ENCODE measurements at regions not wholly inside any gene's neighbourhood (a gene's known extent, or its start where the extent isn't known, plus 50 kb on each side); places are given as distances from the start of the nearest gene placed in this dataset.

DNA sequence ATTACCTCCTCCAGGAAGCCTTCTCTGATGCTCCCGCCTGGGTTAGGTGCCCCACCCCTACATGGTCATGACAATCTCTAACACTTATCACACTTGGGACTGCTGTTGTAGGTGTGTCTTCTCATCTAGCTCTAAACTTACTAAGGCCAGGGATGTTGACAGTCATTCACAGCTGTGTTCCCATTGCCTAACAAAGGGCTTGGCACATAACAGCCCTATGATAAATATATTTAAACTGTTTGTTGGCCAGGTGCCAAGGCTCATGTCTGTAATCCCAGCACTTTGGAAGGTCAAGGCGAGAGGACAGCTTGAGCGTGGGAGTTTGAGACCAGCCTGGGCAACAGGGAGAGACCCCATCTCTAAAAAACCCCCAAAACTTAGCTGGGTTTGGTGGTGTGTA, 98.8 kb upstream of the RGS6 start:
- no peak for DNase-seq

DNA sequence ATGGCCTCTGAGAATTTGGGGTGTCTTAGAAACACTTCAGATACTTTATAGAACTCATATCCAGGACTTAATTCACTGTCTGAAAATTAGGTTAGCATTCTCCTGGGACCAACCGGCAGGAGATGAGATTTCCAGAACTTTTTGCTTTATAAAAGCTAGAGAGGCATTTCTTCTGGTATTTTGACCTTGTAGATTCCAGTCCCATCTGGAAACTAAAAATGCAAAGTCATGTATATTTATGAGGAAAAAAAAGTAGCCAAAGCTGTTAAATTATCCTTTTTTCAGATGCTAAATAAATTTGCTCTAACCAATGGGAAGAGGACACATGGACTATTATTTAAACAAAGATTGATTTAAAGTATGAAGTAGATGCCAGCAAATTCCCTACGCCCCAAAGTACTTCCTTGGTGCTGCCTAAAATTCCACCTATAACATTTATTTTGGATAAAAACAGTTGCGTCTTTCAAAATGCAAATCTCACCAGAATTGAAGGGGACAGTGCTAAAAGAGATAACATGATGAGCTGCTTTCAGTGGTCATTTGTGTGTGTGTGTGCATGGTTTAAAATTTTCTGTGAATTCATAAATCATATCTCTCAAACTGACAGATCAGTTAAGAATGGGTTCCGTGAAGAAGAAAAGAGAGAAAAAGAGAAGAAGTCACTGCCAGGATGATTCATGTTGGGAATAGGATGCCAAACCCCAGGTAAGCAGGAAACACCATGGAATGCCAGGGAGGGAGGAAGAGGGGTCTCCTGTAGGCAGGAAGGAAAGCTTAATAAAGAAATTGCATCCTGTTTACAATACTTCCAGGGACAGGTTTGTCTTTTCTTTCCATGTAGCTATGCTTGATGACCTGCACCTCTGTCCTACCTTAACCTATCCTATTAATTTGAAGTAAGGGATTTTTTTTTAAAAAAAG, 97.7 kb upstream of the RGS6 start:
- no peak for DNase-seq

DNA sequence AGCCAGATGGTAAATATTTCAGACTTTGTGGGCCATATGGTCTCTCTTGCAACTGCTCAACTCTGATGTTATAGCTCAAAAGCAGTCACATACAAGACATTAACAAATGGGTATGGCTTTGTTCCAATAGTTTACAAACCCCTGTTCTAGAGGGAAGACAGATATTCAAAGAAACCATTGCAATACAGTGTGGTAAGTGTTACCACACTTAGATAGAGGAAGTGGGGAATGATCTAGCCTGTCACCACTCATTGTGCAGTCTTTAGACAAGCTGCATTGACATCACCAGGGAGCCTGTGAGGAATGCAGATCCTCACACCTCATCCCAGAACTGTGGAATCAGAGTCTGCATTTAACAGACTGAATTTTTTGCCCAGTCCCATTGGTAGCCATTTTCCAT, 80.0 kb upstream of the RGS6 start:
- no peak for DNase-seq

DNA sequence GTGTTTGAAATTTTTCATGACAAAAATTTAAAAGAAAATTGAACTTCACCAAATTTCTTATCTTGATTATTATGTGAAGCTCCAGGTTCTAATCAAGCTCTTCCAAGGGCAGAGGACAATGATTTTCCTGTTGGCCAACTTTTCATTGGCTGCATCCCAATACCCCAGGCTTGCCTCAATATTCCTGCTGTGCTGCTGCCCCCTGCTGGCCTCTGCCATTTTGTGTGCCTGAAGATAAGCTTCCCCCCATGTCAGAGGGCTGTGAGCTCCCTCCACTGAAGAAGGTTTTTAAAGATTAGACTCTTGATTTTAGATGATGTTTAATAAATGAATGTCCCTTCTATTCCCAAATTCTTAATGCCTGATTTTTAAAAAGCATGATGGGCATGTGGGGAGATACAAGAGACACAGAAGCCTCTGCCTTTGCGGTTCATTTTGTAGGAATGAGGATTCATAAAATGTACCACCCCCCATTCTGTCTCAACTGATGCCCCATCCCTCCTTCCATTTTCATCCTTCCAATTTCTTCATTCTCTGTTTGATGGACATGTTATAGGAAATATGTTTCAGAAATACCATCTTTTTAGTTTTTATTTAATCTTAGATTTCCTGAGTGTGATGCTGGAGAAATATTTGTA, 76.7 kb upstream of the RGS6 start:
- peak; percentile 75 to 77 for DNase-seq

DNA sequence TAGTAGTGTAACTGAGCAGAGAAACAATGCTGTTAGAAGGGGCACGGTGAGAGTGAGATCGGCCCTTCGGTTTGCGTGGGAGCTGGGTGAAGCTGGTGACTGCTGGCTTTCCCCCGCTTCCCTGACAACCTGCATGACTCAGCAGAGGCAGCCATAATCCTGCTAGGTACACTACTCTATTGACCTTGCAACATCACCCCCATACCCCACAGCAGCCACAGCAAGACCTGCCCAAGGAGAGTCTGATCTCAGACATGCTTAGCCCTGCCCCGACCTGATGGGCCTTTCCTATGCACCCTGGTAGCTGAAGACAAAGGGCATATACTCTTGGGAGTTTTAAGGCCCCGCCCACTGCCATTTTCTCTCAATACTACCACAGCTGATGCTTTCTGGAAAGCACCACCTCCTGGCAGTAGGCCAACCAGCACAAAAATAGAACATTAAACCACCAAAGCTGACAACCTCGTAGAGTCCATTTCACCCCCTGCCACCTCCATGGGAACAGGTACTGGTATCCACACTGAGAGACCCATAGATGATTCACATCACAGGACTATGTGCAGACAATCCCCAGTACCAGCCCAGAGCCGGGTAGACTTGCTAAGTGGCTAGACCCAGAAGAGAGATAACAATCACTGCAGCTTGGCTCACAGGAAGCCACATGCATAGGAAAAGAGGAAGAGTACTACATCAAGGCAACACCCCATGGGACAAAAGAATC, 75.9 kb upstream of the RGS6 start:
- no peak for DNase-seq

DNA sequence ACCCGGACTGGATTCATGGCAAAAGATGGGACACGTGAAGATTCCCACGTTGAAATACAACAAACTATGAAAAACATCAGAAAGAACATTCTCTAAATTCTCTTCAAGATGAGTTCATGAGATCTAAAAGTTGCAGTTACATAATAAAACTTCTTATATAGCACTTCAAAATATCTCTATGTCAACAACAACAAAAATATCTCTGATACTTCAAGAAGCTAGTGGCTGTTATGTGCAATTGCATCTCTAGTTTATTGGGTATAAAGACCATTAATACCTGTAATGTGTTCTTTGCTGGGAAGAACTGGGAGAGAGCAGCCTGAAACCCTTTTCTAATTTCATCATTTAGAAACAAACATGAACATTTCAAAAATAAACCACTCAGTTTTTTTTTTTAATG, 69.2 kb upstream of the RGS6 start:
- no peak for DNase-seq

DNA sequence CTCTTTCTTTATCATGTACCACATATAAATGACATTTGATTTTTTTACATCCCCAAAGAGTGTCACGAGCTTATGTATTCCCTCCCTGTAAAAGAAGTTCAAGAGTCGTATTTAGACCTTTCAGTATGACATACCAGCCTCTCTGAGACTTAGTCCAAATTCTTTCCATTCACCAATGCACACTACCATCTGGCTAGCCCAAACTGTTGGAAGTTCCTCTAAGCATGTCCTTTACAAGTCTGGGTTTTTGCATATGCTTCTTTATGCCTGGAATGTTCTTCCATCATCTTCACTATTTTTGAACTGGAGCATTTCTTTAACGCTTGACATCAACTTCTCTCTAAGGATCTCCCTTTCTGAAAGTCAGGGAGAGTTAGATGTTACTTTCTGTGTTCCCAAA, 68.5 kb upstream of the RGS6 start:
- DNase-seq: no peak

Measured in activated CD4-positive, alpha-beta T cell treated with anti-CD3 and anti-CD28 coated beads, Interleukin-2, amount 50 U/mL, for 48 hours (primary cell).